H1 (cell line): ENCODE measurements at regions not wholly inside any gene's neighbourhood (a gene's known extent, or its start where the extent isn't known, plus 50 kb on each side); places are given as distances from the start of the nearest gene placed in this dataset.

Experiments
- CTCF ChIA-PET: fragments of 300-600 bp; sonication (Branson Sonifier 250); formaldehyde crosslinking; loops from one replicate; lab custom pipeline; 2021; ENCODE audit not compliant: partially characterized antibody; lab: Charles Lee
- POLR2A ChIA-PET: fragments of 300-600 bp; sonication (Branson Sonifier 250); formaldehyde crosslinking; loops from one replicate; lab custom pipeline; 2021; ENCODE audit warnings: inconsistent platforms; ENCODE audit not compliant: partially characterized antibody; lab: Charles Lee
- DNase-seq, 2 experiments: peaks; one replicate each; pipeline versions ENCODE4 v3.0.0 to v3.0.0-alpha.2; 2010 to 2022; ENCODE audit warnings: low spot score in 2 of 2, low read depth in 1 of 2, mixed read lengths in 1 of 2
- FAIRE-seq: peaks from 2 replicates; lab custom pipeline; 2011; peaks lifted over from hg19 to GRCh38; lab: Jason Lieb, UNC
- H2AFZ ChIP-seq: 2 replicates; pipeline ENCODE4 v1.8.1; 2012; ENCODE audit warnings: low read length, inconsistent platforms
- H2AK5ac ChIP-seq: 2 replicates; pipeline ENCODE4 v1.6.1; 2013; ENCODE audit warnings: low read depth, low read length
- H2BK120ac ChIP-seq: replicated peaks from 2 replicates; pipeline ENCODE3; 2013; ENCODE audit warnings: low read depth, low read length, inconsistent platforms
- H2BK12ac ChIP-seq: 2 replicates; pipeline ENCODE4 v1.6.1; 2013; ENCODE audit warnings: low read depth, low read length
- H2BK15ac ChIP-seq: 2 replicates; pipeline ENCODE4 v1.6.1; 2013; ENCODE audit warnings: low read length
- H2BK20ac ChIP-seq: 2 replicates; pipeline ENCODE4 v1.6.1; 2013; ENCODE audit warnings: low read length
- H2BK5ac ChIP-seq: 2 replicates; pipeline ENCODE4 v1.6.1; 2013; ENCODE audit warnings: low read depth, low read length
- H3K14ac ChIP-seq: 2 replicates; pipeline ENCODE4 v1.6.1; 2013; ENCODE audit warnings: inconsistent platforms; ENCODE audit not compliant: insufficient read length
- H3K18ac ChIP-seq: 2 replicates; pipeline ENCODE4 v1.6.1; 2013; ENCODE audit warnings: low read length; ENCODE audit errors: extremely low read depth
- H3K23ac ChIP-seq: 2 replicates; pipeline ENCODE4 v1.6.1; 2013; ENCODE audit warnings: inconsistent platforms; ENCODE audit not compliant: insufficient read length
- H3K23me2 ChIP-seq: 2 replicates; pipeline ENCODE4 v1.6.1; 2013; ENCODE audit warnings: low read depth, low read length
- H3K27ac ChIP-seq: 2 replicates; pipeline ENCODE4 v1.6.1; 2011; ENCODE audit warnings: low read depth, low read length, inconsistent platforms
- H3K27me3 ChIP-seq, 4 experiments: replicated peaks in 1 of 4; 1 replicate in 1 of 4; 2 replicates in 3 of 4; pipeline versions ENCODE4 v1.6.1 to v1.8.1; 2011 to 2013; ENCODE audit warnings: low read length in 3 of 4, mild to moderate bottlenecking in 3 of 4, inconsistent platforms in 2 of 4, mixed read lengths in 2 of 4, moderate library complexity in 1 of 4; ENCODE audit not compliant: control insufficient read depth in 3 of 4, insufficient read depth in 3 of 4; ENCODE audit errors: extremely low read depth in 1 of 4
- H3K36me3 ChIP-seq, 4 experiments: 2 replicates each; pipeline versions ENCODE4 v1.6.1 to v1.8.1; 2011 to 2013; ENCODE audit warnings: mild to moderate bottlenecking in 4 of 4, low read length in 3 of 4, moderate library complexity in 2 of 4, control low read depth in 1 of 4, inconsistent platforms in 1 of 4; ENCODE audit not compliant: insufficient read depth in 4 of 4, control insufficient read depth in 2 of 4
- H3K4ac ChIP-seq: replicated peaks from 2 replicates; pipeline ENCODE3; 2013; ENCODE audit warnings: low read length, low read depth, mixed read lengths, inconsistent platforms; ENCODE audit not compliant: insufficient read length
- H3K4me1 ChIP-seq, 4 experiments: replicated peaks in 1 of 4; 1 replicate in 1 of 4; 2 replicates in 3 of 4; pipeline versions ENCODE4 v1.6.1 to v1.8.1; 2011 to 2013; ENCODE audit warnings: low read length in 3 of 4, inconsistent platforms in 2 of 4, mixed read lengths in 1 of 4; ENCODE audit not compliant: insufficient read depth in 4 of 4, control insufficient read depth in 3 of 4
- H3K4me2 ChIP-seq, 2 experiments: 2 replicates each; pipeline versions ENCODE4 v1.6.1 to v1.8.1; 2011 to 2013; ENCODE audit warnings: low read depth in 2 of 2, low read length in 2 of 2, control low read depth in 1 of 2, inconsistent platforms in 1 of 2, mild to moderate bottlenecking in 1 of 2; ENCODE audit not compliant: insufficient read depth in 1 of 2
- H3K4me3 ChIP-seq, 4 experiments: fragments of 200-600, 300-600 bp in 1 of 4; sonication (generic), shearing (Covaris generic), sonication (Bioruptor Twin) in 1 of 4; 2 replicates each; pipeline versions ENCODE4 v1.5.1 to v1.8.1; 2011 to 2016; ENCODE audit warnings: low read length in 4 of 4, low read depth in 3 of 4, control low read depth in 2 of 4, inconsistent platforms in 2 of 4, mild to moderate bottlenecking in 2 of 4, mixed read lengths in 1 of 4, moderate library complexity in 1 of 4; ENCODE audit not compliant: insufficient read depth in 2 of 4; ENCODE audit errors: extremely low read depth in 1 of 4
- H3K56ac ChIP-seq: replicated peaks from 2 replicates; pipeline ENCODE3; 2013; ENCODE audit warnings: low read depth, mild to moderate bottlenecking, mixed read lengths, low read length, inconsistent platforms; ENCODE audit not compliant: insufficient read length
- H3K79me1 ChIP-seq: 2 replicates; pipeline ENCODE4 v1.6.1; 2013; ENCODE audit warnings: low read depth, low read length, control low read depth
- H3K79me2 ChIP-seq, 2 experiments: 2 replicates each; pipeline versions ENCODE4 v1.6.1 to v1.8.1; 2012 to 2013; ENCODE audit warnings: low read length in 2 of 2, mild to moderate bottlenecking in 2 of 2, inconsistent platforms in 1 of 2; ENCODE audit not compliant: insufficient read depth in 2 of 2, control insufficient read depth in 1 of 2
- H3K9ac ChIP-seq, 4 experiments: replicated peaks in 1 of 4; 1 replicate in 1 of 4; 2 replicates in 3 of 4; pipeline versions ENCODE4 v1.6.1 to v1.8.1; 2011 to 2013; ENCODE audit warnings: low read depth in 3 of 4, low read length in 3 of 4, control low read depth in 2 of 4, mild to moderate bottlenecking in 2 of 4, moderate library complexity in 2 of 4, inconsistent platforms in 1 of 4; ENCODE audit errors: extremely low read depth in 1 of 4
- H3K9me3 ChIP-seq, 2 experiments: 2 replicates each; pipeline versions ENCODE4 v1.6.1 to v1.8.1; 2012 to 2013; ENCODE audit warnings: mild to moderate bottlenecking in 2 of 2, moderate library complexity in 2 of 2, control low read depth in 1 of 2, inconsistent platforms in 1 of 2, low read depth in 1 of 2, low read length in 1 of 2, mixed read lengths in 1 of 2; ENCODE audit not compliant: insufficient read depth in 2 of 2
- H4K20me1 ChIP-seq, 2 experiments: replicated peaks in 1 of 2; 2 replicates each; pipeline versions ENCODE3 to v1.8.1; 2011 to 2013; ENCODE audit warnings: inconsistent platforms in 2 of 2, low read length in 2 of 2, mild to moderate bottlenecking in 1 of 2; ENCODE audit not compliant: insufficient read depth in 2 of 2, control insufficient read depth in 1 of 2
- H4K5ac ChIP-seq: 2 replicates; pipeline ENCODE4 v1.6.1; 2013; ENCODE audit warnings: low read length, low read depth, mixed read lengths, inconsistent platforms; ENCODE audit not compliant: insufficient read length
- H4K8ac ChIP-seq: 2 replicates; pipeline ENCODE4 v1.8.0; 2013; ENCODE audit warnings: mild to moderate bottlenecking, moderate library complexity, low read length, inconsistent platforms; ENCODE audit not compliant: insufficient read depth; ENCODE audit errors: extremely low read depth
- H4K91ac ChIP-seq: replicated peaks from 2 replicates; pipeline ENCODE3; 2013; ENCODE audit warnings: low read length, mixed read lengths, inconsistent platforms; ENCODE audit not compliant: insufficient read length
- CBX8 ChIP-seq: fragments of 300-800, 300-1000 bp; sonication (generic); IDR thresholded peaks from 2 replicates; pipeline ENCODE4 v1.7.1; 2016; ENCODE audit warnings: low read depth, low read length, borderline replicate concordance
- CREB1 ChIP-seq: IDR thresholded peaks from 2 replicates; pipeline ENCODE4 v1.6.1; 2012; ENCODE audit warnings: inconsistent platforms
- GTF2F1 ChIP-seq: IDR thresholded peaks from 2 replicates; pipeline ENCODE4 v1.6.1; 2012; ENCODE audit warnings: low read depth, low read length, improper control_type of control experiment, borderline replicate concordance
- MAFK ChIP-seq: IDR thresholded peaks from 2 replicates; pipeline ENCODE4 v1.6.1; 2012; ENCODE audit warnings: low read depth, mild to moderate bottlenecking, improper control_type of control experiment, low read length
- RBBP5 ChIP-seq: IDR thresholded peaks from 2 replicates; pipeline ENCODE4 v1.7.1; 2012; ENCODE audit warnings: low read depth, mild to moderate bottlenecking, inconsistent platforms, low read length, moderate library complexity, borderline replicate concordance
- RXRA ChIP-seq: IDR thresholded peaks from 2 replicates; pipeline ENCODE4 v1.6.1; 2011; ENCODE audit warnings: low read depth, mild to moderate bottlenecking, low read length, moderate library complexity; ENCODE audit not compliant: insufficient read depth
- SAP30 ChIP-seq: fragments of 300-600 bp; sonication (generic); IDR thresholded peaks from 2 replicates; pipeline ENCODE4 v1.7.1; 2012; ENCODE audit warnings: low read length, moderate library complexity, mild to moderate bottlenecking, inconsistent platforms; ENCODE audit not compliant: insufficient read depth, insufficient replicate concordance
- TBP ChIP-seq: IDR thresholded peaks from 2 replicates; pipeline ENCODE4 v1.6.1; 2011; ENCODE audit warnings: low read depth, low read length, improper control_type of control experiment
- WGBS, 2 experiments: shearing (Covaris generic) in 1 of 2; methylation state at CpG; one replicate each; pipeline versions ENCODE4 v1.1.6 to v1.1.7; 2013 to 2015; ENCODE audit warnings: low lambda C conversion rate in 2 of 2, mixed read lengths in 2 of 2, inconsistent platforms in 1 of 2, low coverage in 1 of 2, missing lambda C conversion rate in 1 of 2; ENCODE audit not compliant: insufficient replicate concordance in 2 of 2, insufficient coverage in 1 of 2, insufficient read length in 1 of 2; ENCODE audit errors: extremely low coverage in 1 of 2, missing lambda C conversion rate in 1 of 2; 5-methylcytosine and 5-hydroxymethylcytosine counted together
- TF ChIP-seq, protein P1 (sequence below): IDR thresholded peaks from 2 replicates; pipeline ENCODE4 v1.6.1; 2011; ENCODE audit warnings: low read length, improper control_type of control experiment
- TF ChIP-seq, protein P2 (sequence below): IDR thresholded peaks from 2 replicates; pipeline ENCODE4 v1.6.1; 2012; ENCODE audit warnings: inconsistent platforms

DNA sequence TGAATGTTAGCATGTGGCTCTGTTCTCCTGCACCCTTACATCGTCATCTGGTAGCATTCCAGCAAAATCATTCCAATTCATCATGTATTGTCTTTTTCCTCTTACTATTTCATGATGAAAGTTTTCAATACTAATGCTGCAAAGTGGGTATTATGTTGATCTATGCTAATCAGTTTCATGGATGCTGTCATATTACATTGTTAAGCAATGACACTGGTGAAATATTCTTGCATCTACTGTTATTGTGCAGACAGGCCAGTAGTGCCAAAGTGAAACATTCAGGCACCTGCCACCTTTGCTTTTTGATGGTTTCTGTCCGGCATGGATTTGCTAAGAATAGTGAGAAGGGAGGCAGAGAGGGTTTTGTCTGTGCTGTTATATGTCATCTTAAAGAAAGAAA is 76.1 kb upstream of the SMIM21 start:
- H4K5ac ChIP-seq: no peak overlapping the region
- H3K18ac ChIP-seq: no peak overlapping the region
- no peaks in the 10 kb centered on the region for H4K20me1 ChIP-seq
- no peak overlapping the region for H3K23ac ChIP-seq
- TF ChIP-seq, protein P1, sequence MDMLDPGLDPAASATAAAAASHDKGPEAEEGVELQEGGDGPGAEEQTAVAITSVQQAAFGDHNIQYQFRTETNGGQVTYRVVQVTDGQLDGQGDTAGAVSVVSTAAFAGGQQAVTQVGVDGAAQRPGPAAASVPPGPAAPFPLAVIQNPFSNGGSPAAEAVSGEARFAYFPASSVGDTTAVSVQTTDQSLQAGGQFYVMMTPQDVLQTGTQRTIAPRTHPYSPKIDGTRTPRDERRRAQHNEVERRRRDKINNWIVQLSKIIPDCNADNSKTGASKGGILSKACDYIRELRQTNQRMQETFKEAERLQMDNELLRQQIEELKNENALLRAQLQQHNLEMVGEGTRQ: no peak
- TF ChIP-seq GTF2F1: no peak
- no peak for TF ChIP-seq CBX8
- TF ChIP-seq, protein P2, sequence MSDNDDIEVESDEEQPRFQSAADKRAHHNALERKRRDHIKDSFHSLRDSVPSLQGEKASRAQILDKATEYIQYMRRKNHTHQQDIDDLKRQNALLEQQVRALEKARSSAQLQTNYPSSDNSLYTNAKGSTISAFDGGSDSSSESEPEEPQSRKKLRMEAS: no peak
- TF ChIP-seq TBP: no peak
- TF ChIP-seq SAP30: no peak
- TF ChIP-seq RXRA: no peak
- TF ChIP-seq CREB1: no peak
- TF ChIP-seq RBBP5: no peak
- no peak for TF ChIP-seq MAFK
- no peak overlapping the region for H3K4me3 ChIP-seq
- no peak overlapping the region for H4K8ac ChIP-seq
- H3K27me3 ChIP-seq: peaks cover 0 to 1% (median 0%) of the 10 kb centered on the region in 4 experiments; a peak in 1 of 7 replicates
- POLR2A ChIA-PET: no interaction called here
- no peak overlapping the region for H3K14ac ChIP-seq
- no peak overlapping the region for H3K4ac ChIP-seq
- no peak overlapping the region for H3K56ac ChIP-seq
- no peaks in the 10 kb centered on the region for H3K79me1 ChIP-seq
- H2BK120ac ChIP-seq: no peak overlapping the region
- no peaks in the 10 kb centered on the region for H3K4me1 ChIP-seq
- no peak overlapping the region for H2BK15ac ChIP-seq
- H3K79me2 ChIP-seq: no peaks in the 10 kb centered on the region
- 100% methylated on average over 2 of the region's 2 CpGs; no CpG with 5 or more reads in 1 of the 2 experiments for WGBS, 2 experiments
- H3K9ac ChIP-seq: no peak overlapping the region
- no peaks in the 10 kb centered on the region for H3K36me3 ChIP-seq
- H2BK12ac ChIP-seq: no peak overlapping the region
- no peaks in the 10 kb centered on the region for H3K9me3 ChIP-seq
- CTCF ChIA-PET: no interaction called here
- FAIRE-seq: no peak
- H2BK20ac ChIP-seq: no peak overlapping the region
- no peak overlapping the region for H3K27ac ChIP-seq
- H2AK5ac ChIP-seq: no peak overlapping the region
- H3K4me2 ChIP-seq: no peak overlapping the region
- H2AFZ ChIP-seq: no peak overlapping the region
- no peak overlapping the region for H2BK5ac ChIP-seq
- DNase-seq: no peak
- H3K23me2 ChIP-seq: no peaks in the 10 kb centered on the region
- no peak overlapping the region for H4K91ac ChIP-seq
